ENCODE measurements at regions not wholly inside any gene's neighbourhood (a gene's known extent, or its start where the extent isn't known, plus 50 kb on each side); places are given as distances from the start of the nearest gene placed in this dataset.

DNA sequence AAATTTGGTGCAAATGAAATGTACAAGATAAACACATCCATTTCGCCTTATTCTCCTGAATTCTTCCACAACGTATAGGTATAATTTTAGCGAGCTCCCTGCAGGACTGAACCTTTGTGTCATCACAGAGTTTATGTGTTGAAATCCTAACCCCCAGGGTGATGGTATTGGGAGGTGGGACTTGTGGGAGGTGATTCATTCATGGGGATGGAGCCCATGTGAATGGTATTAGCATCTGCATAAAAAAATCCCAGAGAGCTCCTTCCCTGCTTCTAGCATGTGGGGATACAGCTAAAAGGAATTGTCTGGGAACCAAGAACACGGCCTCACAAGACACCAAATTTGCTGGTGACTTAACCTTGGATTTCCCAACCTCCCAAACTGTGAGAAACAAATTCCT, 741.4 kb upstream of the VSTM2A start:
- TF ChIP-seq ELF4 (CRISPR knock-in tag; IDR thresholded peaks at IDR 0.05; ENCODE audit: low read depth) (no peak), ZNF263 (CRISPR knock-in tag; IDR thresholded peaks at IDR 0.05; ENCODE audit: low read depth) (no peak), CBFB (CRISPR knock-in tag; IDR thresholded peaks at IDR 0.05; ENCODE audit: low read depth) (no peak)
- TF ChIP-seq, protein P1, sequence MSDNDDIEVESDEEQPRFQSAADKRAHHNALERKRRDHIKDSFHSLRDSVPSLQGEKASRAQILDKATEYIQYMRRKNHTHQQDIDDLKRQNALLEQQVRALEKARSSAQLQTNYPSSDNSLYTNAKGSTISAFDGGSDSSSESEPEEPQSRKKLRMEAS (CRISPR knock-in tag; IDR thresholded peaks at IDR 0.05) = no peak
- TF ChIP-seq, protein P2, sequence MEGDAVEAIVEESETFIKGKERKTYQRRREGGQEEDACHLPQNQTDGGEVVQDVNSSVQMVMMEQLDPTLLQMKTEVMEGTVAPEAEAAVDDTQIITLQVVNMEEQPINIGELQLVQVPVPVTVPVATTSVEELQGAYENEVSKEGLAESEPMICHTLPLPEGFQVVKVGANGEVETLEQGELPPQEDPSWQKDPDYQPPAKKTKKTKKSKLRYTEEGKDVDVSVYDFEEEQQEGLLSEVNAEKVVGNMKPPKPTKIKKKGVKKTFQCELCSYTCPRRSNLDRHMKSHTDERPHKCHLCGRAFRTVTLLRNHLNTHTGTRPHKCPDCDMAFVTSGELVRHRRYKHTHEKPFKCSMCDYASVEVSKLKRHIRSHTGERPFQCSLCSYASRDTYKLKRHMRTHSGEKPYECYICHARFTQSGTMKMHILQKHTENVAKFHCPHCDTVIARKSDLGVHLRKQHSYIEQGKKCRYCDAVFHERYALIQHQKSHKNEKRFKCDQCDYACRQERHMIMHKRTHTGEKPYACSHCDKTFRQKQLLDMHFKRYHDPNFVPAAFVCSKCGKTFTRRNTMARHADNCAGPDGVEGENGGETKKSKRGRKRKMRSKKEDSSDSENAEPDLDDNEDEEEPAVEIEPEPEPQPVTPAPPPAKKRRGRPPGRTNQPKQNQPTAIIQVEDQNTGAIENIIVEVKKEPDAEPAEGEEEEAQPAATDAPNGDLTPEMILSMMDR (IDR thresholded peaks at IDR 0.05) = no peak

Measured in WTC11 (cell line).